ENCODE measurements at regions not wholly inside any gene's neighbourhood (a gene's known extent, or its start where the extent isn't known, plus 50 kb on each side); places are given as distances from the start of the nearest gene placed in this dataset.

DNA sequence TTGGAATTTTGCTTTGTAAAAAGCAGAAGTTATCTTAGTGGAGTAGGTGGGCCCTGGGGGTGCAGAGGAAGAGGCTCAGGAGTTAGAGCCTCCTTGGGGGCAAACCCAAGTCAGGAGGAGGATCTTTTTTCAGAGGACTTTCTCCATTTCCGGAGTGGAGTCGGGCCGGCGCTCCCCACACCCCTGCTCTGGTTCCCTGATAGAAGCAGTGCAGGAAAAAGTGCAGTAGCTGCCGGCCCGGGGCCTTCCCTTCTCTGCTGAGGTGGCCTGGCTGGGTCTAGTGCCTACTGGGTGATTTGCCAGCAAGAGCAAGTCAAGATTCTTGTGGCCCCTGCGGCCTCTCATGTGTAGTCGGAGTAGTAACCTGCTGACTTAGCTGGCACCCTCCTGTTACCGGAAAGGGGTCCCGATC is 124.2 kb upstream of the HS6ST1 start:
- TF ChIP-seq, protein P1, sequence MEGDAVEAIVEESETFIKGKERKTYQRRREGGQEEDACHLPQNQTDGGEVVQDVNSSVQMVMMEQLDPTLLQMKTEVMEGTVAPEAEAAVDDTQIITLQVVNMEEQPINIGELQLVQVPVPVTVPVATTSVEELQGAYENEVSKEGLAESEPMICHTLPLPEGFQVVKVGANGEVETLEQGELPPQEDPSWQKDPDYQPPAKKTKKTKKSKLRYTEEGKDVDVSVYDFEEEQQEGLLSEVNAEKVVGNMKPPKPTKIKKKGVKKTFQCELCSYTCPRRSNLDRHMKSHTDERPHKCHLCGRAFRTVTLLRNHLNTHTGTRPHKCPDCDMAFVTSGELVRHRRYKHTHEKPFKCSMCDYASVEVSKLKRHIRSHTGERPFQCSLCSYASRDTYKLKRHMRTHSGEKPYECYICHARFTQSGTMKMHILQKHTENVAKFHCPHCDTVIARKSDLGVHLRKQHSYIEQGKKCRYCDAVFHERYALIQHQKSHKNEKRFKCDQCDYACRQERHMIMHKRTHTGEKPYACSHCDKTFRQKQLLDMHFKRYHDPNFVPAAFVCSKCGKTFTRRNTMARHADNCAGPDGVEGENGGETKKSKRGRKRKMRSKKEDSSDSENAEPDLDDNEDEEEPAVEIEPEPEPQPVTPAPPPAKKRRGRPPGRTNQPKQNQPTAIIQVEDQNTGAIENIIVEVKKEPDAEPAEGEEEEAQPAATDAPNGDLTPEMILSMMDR (IDR thresholded peaks at IDR 0.05; ENCODE audit: low read depth, low read length): no peak
- Histone ChIP-seq H3K27me3 (no peaks in the 10 kb centered on the region), H3K4me3 (ENCODE audit: low read depth, low read length) (no peak overlapping the region), H3K4me1 (no peaks in the 10 kb centered on the region), H3K9me3 (no peaks in the 10 kb centered on the region), H3K36me3 (no peaks in the 10 kb centered on the region)
- no peak for DNase-seq

DNA sequence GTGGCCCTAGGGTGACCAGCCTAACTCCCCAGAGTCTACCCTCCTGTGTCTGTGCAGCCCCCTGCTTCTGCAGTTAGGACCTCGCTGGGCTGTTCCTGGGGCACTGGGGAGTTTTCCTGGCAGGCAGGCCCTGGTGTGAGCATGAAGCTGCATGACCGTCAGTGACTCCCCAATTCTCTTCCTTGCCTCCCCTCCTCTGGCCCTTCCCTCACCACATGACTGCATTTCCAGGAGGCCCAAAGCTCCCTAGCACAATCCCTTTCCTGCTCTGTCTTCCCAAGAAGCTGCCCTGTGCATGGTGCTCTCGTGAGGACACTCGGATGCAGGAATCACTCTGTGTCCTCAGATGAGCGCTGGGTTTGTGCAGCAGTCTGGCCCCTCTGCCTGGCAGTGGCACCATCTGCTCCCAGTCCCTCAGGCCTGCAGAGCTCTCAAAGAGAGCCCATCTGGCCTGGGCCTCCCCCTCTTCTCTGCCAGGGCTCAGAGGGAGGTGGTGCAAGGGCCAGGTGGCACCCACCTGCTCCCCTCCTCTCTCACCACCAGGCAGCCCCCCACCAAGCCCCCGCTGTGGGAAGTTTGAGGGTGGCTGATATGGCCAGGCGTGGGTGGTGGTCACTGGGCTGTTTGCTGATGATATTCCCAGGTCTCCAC is 125.6 kb upstream of the HS6ST1 start:
- Histone ChIP-seq H3K4me1 (peaks cover 2% of the 10 kb centered on the region), H3K27me3 (no peaks in the 10 kb centered on the region), H3K36me3 (no peaks in the 10 kb centered on the region), H3K4me3 (ENCODE audit: low read depth, low read length) (no peak overlapping the region), H3K9me3 (no peaks in the 10 kb centered on the region)
- DNase-seq: no peak
- TF ChIP-seq, protein P1 (IDR thresholded peaks at IDR 0.05; ENCODE audit: low read depth, low read length): no peak

DNA sequence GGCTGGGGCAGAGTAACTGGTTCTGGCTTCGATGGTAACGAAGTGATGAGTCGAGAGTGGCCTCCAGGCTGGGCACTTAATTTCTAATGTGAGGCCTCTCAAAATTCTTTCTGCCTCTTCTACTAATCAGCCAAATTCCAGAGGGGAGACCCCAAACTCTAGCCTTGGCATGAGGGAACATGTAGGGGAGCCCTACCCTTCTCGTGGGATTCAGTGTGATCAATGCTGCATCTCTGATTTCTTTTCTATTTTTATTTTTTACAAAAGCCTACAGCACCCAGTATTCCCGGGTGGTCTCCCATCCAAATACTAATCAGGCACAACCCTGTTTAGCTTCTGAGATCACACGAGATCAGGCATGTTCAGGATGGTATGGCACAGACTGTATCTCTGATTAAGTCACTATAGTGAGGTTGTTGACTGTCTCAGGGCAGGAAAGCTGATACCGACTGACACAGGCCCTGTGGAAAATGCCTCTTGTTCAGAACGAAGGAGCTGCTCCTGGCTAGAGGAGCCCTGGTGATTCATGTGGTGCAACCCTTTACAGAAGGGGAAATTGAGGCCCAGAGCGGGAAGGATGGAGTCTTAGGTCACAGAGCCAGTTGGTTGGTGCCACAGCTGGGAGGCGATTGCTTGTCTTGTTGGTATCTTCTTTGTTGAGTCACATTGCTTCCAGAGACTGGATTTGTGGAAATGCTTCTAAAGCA is 126.3 kb upstream of the HS6ST1 start:
- Histone ChIP-seq H3K4me3 (ENCODE audit: low read depth, low read length) (no peak overlapping the region), H3K4me1 (peaks cover 9% of the 10 kb centered on the region), H3K27me3 (no peaks in the 10 kb centered on the region), H3K36me3 (no peaks in the 10 kb centered on the region), H3K9me3 (no peaks in the 10 kb centered on the region)
- TF ChIP-seq, protein P1 (IDR thresholded peaks at IDR 0.05; ENCODE audit: low read depth, low read length): no peak
- no peak for DNase-seq

DNA sequence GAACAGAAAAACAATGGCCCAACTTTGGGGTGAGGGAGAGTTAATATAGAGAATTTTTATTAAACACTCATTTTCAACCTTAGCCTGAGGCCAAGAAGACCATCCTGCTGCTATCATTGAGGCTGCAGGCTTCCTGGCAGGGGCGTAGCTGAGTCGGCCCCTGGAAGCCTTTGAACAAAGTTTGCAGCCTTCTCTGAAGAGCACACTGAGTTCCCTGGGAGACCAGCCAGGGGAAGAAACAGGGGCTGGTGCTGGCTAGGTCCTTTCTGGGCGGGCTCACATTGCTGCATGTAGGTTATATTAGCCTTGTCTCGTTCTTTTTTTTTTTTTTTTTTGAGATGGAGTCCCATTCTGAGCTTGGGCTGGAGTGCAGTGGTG is 126.8 kb upstream of the HS6ST1 start:
- peaks cover 13% of the 10 kb centered on the region for H3K4me1 ChIP-seq
- DNase-seq: no peak
- H3K36me3 ChIP-seq: no peaks in the 10 kb centered on the region
- H3K27me3 ChIP-seq: no peaks in the 10 kb centered on the region
- H3K4me3 ChIP-seq (ENCODE audit: low read depth, low read length): no peak overlapping the region
- TF ChIP-seq, protein P1 (IDR thresholded peaks at IDR 0.05; ENCODE audit: low read depth, low read length): no peak
- H3K9me3 ChIP-seq: no peaks in the 10 kb centered on the region

DNA sequence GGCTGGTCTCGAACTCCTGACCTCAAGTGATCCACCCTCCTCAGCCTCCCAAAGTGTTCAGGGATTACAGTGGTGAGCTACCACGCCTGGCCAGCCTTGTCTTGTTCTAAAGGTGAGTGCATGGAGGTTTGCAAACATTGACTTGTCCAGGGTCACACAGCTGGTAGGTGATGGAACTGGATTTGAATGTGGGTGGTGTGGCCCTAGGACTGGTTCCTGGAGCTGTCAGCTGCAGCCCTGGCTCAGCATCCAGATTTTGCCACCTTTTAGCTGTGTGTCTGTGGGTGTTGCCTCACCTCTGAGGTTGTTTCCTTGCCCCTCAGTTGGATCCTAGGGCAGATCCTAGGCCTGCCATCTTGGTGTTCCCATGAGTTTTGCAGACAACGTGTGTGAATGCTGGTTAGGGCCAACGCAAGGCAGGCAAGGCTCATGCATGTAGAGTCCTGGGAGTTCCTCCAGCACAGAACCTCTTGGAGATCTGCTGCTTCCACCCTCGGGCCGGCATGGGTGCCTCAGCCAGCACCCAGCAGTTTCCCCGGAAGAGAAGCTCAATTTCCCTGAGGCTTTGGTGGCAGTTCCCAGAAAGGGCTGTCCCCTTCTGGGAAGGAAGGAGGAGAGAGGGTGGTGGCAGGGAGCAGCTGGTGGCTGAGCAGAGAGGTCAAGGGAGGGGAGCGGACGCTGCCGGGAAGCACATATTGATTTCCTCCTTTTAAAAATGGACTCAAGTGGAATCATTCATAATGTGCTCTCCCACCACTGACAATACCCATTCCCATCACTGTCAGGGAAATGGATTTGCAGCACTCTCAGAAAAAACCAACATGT is 127.6 kb upstream of the HS6ST1 start:
- TF ChIP-seq, protein P1 (IDR thresholded peaks at IDR 0.05; ENCODE audit: low read depth, low read length): no peak
- H3K9me3 ChIP-seq: no peaks in the 10 kb centered on the region
- no peaks in the 10 kb centered on the region for H3K27me3 ChIP-seq
- H3K36me3 ChIP-seq: no peaks in the 10 kb centered on the region
- H3K4me3 ChIP-seq (ENCODE audit: low read depth, low read length): no peak overlapping the region
- H3K4me1 ChIP-seq: peaks cover 18% of the 10 kb centered on the region
- DNase-seq: no peak
